ENCODE measurements at regions not wholly inside any gene's neighbourhood (a gene's known extent, or its start where the extent isn't known, plus 50 kb on each side); places are given as distances from the start of the nearest gene placed in this dataset.

GRCh38 chr5:3026099-3026498, 274.6 kb upstream of the IRX2 start:
- no TSS peak for BruUV-seq (replicated peaks)
- Histone ChIP-seq H3K27me3 (ENCODE audit: control insufficient read depth, insufficient read depth, low read length) (no peaks in the 10 kb centered on the region), H3K36me3 (ENCODE audit: control insufficient read depth, insufficient read depth, low read length) (no peaks in the 10 kb centered on the region), H3K9me3 (ENCODE audit: control insufficient read depth, insufficient read depth, low read depth, low read length) (no peaks in the 10 kb centered on the region), H3K4me3 (ENCODE audit: low read depth in 2 of 2, low read length in 2 of 2) (no peak overlapping the region), H3K4me1 (ENCODE audit: control insufficient read depth, insufficient read depth, low read length) (no peaks in the 10 kb centered on the region), H3K27ac (ENCODE audit: low read length) (no peak overlapping the region)
- TF ChIP-seq SIN3A (IDR thresholded peaks at IDR 0.05; ENCODE audit: borderline replicate concordance, insufficient read depth, low read depth, low read length) (no peak), CTCF (IDR thresholded peaks at IDR 0.05) (no peak), POLR2AphosphoS5 (IDR thresholded peaks at IDR 0.05; ENCODE audit: low read depth, low read length) (no peak), TCF7L2 (IDR thresholded peaks at IDR 0.05; ENCODE audit: low read depth, low read length) (no peak), REST (IDR thresholded peaks at IDR 0.05; ENCODE audit: insufficient read depth in 1 of 2, low read depth in 2 of 2, low read length in 1 of 2) (no peak)
- CTCF ChIA-PET: no interaction called here
- POLR2A ChIA-PET: no interaction called here
- in situ Hi-C loops (cut with HindIII; ENCODE audit: low pct_unique_long_range_greater_than_20kb, low sequenced_read_pairs): no loop called here
- no peak for DNase-seq (ENCODE audit: low read depth, low spot score)
- intact Hi-C loops (cut with micrococcal nuclease; ENCODE audit: unreplicated experiment): no loop called here
- ATAC-seq: no peak

GRCh38 chr5:3025392-3025791, 273.9 kb upstream of the IRX2 start:
- ChIA-PET CTCF (no interaction called here), POLR2A (no interaction called here)
- no peaks in the 10 kb centered on the region for H3K36me3 ChIP-seq (ENCODE audit: control insufficient read depth, insufficient read depth, low read length)
- no peaks in the 10 kb centered on the region for H3K27me3 ChIP-seq (ENCODE audit: control insufficient read depth, insufficient read depth, low read length)
- no peak overlapping the region for H3K27ac ChIP-seq (ENCODE audit: low read length)
- no peak overlapping the region for H3K4me3 ChIP-seq (ENCODE audit: low read depth in 2 of 2, low read length in 2 of 2)
- H3K4me1 ChIP-seq (ENCODE audit: control insufficient read depth, insufficient read depth, low read length): no peaks in the 10 kb centered on the region
- in situ Hi-C loops (cut with HindIII; ENCODE audit: low pct_unique_long_range_greater_than_20kb, low sequenced_read_pairs) (no loop called here), intact Hi-C loops (cut with micrococcal nuclease; ENCODE audit: unreplicated experiment) (no loop called here)
- no peak for TF ChIP-seq CTCF (IDR thresholded peaks at IDR 0.05)
- TF ChIP-seq TCF7L2 (IDR thresholded peaks at IDR 0.05; ENCODE audit: low read depth, low read length): no peak
- no peak for TF ChIP-seq SIN3A (IDR thresholded peaks at IDR 0.05; ENCODE audit: borderline replicate concordance, insufficient read depth, low read depth, low read length)
- no peak for TF ChIP-seq REST (IDR thresholded peaks at IDR 0.05; ENCODE audit: insufficient read depth in 1 of 2, low read depth in 2 of 2, low read length in 1 of 2)
- BruUV-seq (replicated peaks): no TSS peak
- DNase-seq (ENCODE audit: low read depth, low spot score): no peak
- H3K9me3 ChIP-seq (ENCODE audit: control insufficient read depth, insufficient read depth, low read depth, low read length): no peaks in the 10 kb centered on the region
- ATAC-seq: no peak

Data from Panc1 (cell line).